Cerebellar nuclear complex (tissue), 1 donor: ENCODE measurements at regions not wholly inside any gene's neighbourhood (a gene's known extent, or its start where the extent isn't known, plus 50 kb on each side); places are given as distances from the start of the nearest gene placed in this dataset.

ENCODE experiments used
- DNase-seq, 2 experiments: peaks; one replicate each; lab custom pipeline; 2025; lab: John Stamatoyannopoulos, UW

- DNase-seq = no peak
Measured at GRCh38 chr1:14529475-14529874, 69.0 kb upstream of the KAZN start.

- DNase-seq = no peak
Measured at GRCh38 chr1:14531519-14531918, 67.0 kb upstream of the KAZN start.

GRCh38 chr1:14535619-14536355, 62.7 kb upstream of the KAZN start:
- DNase-seq = no peak

- DNase-seq = no peak
Measured at GRCh38 chr1:14538335-14538734, 60.1 kb upstream of the KAZN start.

GRCh38 chr1:14539309-14539708, 59.2 kb upstream of the KAZN start:
- DNase-seq = no peak

- DNase-seq = no peak
Measured at GRCh38 chr1:14539953-14540563, 58.4 kb upstream of the KAZN start.

- no peak for DNase-seq
Measured at GRCh38 chr1:14541348-14541747, 57.1 kb upstream of the KAZN start.

- DNase-seq = no peak
Measured at GRCh38 chr1:14543191-14543840, 55.2 kb upstream of the KAZN start.

- no peak for DNase-seq
Measured at GRCh38 chr1:14544319-14544718, 54.2 kb upstream of the KAZN start.

- no peak for DNase-seq
Measured at GRCh38 chr1:14545422-14546025, 53.0 kb upstream of the KAZN start.

GRCh38 chr1:14546416-14546815, 52.1 kb upstream of the KAZN start:
- no peak for DNase-seq
